ENCODE measurements at regions not wholly inside any gene's neighbourhood (a gene's known extent, or its start where the extent isn't known, plus 50 kb on each side); places are given as distances from the start of the nearest gene placed in this dataset.
"Not testable (repeated sequence)": the region's sequence is repeated elsewhere in the genome, so short reads cannot be mapped to it uniquely, and the experiment has no call there.

DNA sequence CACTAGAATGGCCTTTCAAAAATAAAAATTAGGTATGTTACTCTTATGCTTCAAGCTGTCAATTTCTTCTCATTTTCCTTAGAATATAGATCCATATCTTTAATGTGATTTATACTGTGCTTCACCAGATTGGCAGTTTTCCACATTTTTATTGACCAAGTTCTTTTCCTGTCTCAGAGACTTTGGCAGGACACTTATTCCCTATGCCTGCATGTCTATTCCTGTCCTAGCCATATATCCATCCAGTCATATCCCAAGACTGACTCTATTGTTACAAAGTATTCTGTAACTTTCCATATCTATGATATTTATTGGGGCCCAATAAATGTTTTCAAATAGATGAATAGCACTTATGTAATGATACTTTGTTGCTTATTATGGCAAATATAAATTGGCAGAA lies 450.7 kb downstream of the GASK1B start:
- H3K27me3 ChIP-seq (ENCODE audit: control insufficient read depth in 2 of 2, insufficient read depth in 2 of 2, low read length in 2 of 2), result no peaks in the 10 kb centered on the region
- no peak overlapping the region for H3K27ac ChIP-seq (ENCODE audit: low read depth in 2 of 2, low read length in 2 of 2)
- H3K4me3 ChIP-seq (ENCODE audit: low read length in 2 of 2), result no peak overlapping the region
- no peaks in the 10 kb centered on the region for H3K36me3 ChIP-seq (ENCODE audit: control insufficient read depth in 2 of 2, insufficient read depth in 2 of 2, low read length in 2 of 2)
- no peak overlapping the region for H3K9ac ChIP-seq (ENCODE audit: low read depth in 1 of 2, low read length in 2 of 2)
- no peaks in the 10 kb centered on the region for H3K4me1 ChIP-seq (ENCODE audit: control insufficient read depth in 2 of 2, insufficient read depth in 2 of 2, low read length in 2 of 2)
- H3K9me3 ChIP-seq (ENCODE audit: control insufficient read depth in 2 of 2, low read length in 2 of 2), result no peaks in the 10 kb centered on the region

DNA sequence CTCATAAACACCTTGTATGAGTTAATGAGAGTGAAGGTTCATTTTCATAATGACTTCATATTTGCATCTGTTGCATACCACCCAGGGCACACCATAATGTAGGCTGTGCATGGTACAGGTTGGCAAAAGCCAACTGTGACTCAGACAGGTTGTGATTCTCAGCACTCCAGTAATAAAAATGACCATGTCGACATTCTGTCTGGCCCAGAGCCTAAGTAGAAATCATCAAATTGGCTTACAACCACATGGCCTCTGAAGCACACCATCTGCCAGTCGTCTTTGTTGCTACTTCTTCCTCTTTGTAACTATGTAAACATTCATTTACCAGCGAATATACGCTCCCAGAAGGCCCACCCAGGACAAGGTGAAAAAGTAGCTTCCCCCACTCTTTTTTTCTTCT lies 459.5 kb downstream of the GASK1B start:
- H3K27me3 ChIP-seq (ENCODE audit: control insufficient read depth in 2 of 2, insufficient read depth in 2 of 2, low read length in 2 of 2), result no peaks in the 10 kb centered on the region
- H3K4me1 ChIP-seq (ENCODE audit: control insufficient read depth in 2 of 2, insufficient read depth in 2 of 2, low read length in 2 of 2), result no peaks in the 10 kb centered on the region
- no peak overlapping the region for H3K27ac ChIP-seq (ENCODE audit: low read depth in 2 of 2, low read length in 2 of 2)
- no peak overlapping the region for H3K4me3 ChIP-seq (ENCODE audit: low read length in 2 of 2)
- no peaks in the 10 kb centered on the region for H3K36me3 ChIP-seq (ENCODE audit: control insufficient read depth in 2 of 2, insufficient read depth in 2 of 2, low read length in 2 of 2)
- no peak overlapping the region for H3K9ac ChIP-seq (ENCODE audit: low read depth in 1 of 2, low read length in 2 of 2)
- no peaks in the 10 kb centered on the region for H3K9me3 ChIP-seq (ENCODE audit: control insufficient read depth in 2 of 2, low read length in 2 of 2)

GRCh38 chr4:157706155-157706554 lies 466.7 kb downstream of the GASK1B start:
- H3K4me3 ChIP-seq (ENCODE audit: low read length in 2 of 2), result no peak overlapping the region
- H3K36me3 ChIP-seq (ENCODE audit: control insufficient read depth in 2 of 2, insufficient read depth in 2 of 2, low read length in 2 of 2), result no peaks in the 10 kb centered on the region
- H3K27me3 ChIP-seq (ENCODE audit: control insufficient read depth in 2 of 2, insufficient read depth in 2 of 2, low read length in 2 of 2), result no peaks in the 10 kb centered on the region
- H3K9ac ChIP-seq (ENCODE audit: low read depth in 1 of 2, low read length in 2 of 2), result no peak overlapping the region
- no peak overlapping the region for H3K27ac ChIP-seq (ENCODE audit: low read depth in 2 of 2, low read length in 2 of 2)
- H3K4me1 ChIP-seq (ENCODE audit: control insufficient read depth in 2 of 2, insufficient read depth in 2 of 2, low read length in 2 of 2), result no peaks in the 10 kb centered on the region
- H3K9me3 ChIP-seq (ENCODE audit: control insufficient read depth in 2 of 2, low read length in 2 of 2), result no peaks in the 10 kb centered on the region

DNA sequence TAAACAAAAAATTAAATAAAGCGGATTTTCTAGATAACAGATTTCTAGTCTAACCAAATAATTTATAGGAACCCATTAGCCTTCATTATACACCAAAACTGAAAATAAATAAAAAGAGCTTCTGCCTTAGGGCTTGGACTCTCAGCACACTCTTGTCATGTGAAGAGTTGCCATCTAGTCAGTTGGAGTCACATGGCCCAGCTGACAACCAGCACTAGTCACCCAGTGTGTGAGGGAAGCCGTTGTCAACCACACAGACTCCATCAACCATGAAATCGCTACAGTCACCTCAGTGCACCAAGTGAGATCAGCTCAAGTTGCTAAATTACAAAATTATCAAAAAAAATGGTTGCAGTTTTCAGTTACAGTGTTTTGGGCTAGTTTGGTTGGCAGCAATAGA lies 470.0 kb downstream of the GASK1B start:
- Histone ChIP-seq H3K4me3 (ENCODE audit: low read length in 2 of 2) (no peak overlapping the region), H3K9me3 (ENCODE audit: control insufficient read depth in 2 of 2, low read length in 2 of 2) (no peaks in the 10 kb centered on the region), H3K4me1 (ENCODE audit: control insufficient read depth in 2 of 2, insufficient read depth in 2 of 2, low read length in 2 of 2) (no peaks in the 10 kb centered on the region), H3K27me3 (ENCODE audit: control insufficient read depth in 2 of 2, insufficient read depth in 2 of 2, low read length in 2 of 2) (no peaks in the 10 kb centered on the region), H3K36me3 (ENCODE audit: control insufficient read depth in 2 of 2, insufficient read depth in 2 of 2, low read length in 2 of 2) (no peaks in the 10 kb centered on the region), H3K9ac (ENCODE audit: low read depth in 1 of 2, low read length in 2 of 2) (no peak overlapping the region), H3K27ac (ENCODE audit: low read depth in 2 of 2, low read length in 2 of 2) (no peak overlapping the region)

DNA sequence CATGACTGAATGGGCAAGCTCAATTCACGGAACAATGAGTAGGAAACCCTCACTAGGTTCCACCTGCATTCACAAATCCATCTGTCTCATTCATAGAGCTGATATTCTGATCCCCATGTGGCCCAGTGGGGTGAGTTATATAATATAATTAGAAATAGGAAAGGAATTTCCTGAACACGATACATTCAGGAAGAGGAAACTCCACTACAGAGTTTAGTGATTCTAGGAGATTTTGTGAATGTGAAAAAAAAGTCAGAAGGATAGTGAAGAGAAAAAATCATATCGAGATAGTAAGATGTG lies 471.2 kb downstream of the GASK1B start:
- Histone ChIP-seq H3K27ac (ENCODE audit: low read depth in 2 of 2, low read length in 2 of 2) (no peak overlapping the region), H3K9ac (ENCODE audit: low read depth in 1 of 2, low read length in 2 of 2) (no peak overlapping the region), H3K4me3 (ENCODE audit: low read length in 2 of 2) (no peak overlapping the region), H3K9me3 (ENCODE audit: control insufficient read depth in 2 of 2, low read length in 2 of 2) (no peaks in the 10 kb centered on the region), H3K4me1 (ENCODE audit: control insufficient read depth in 2 of 2, insufficient read depth in 2 of 2, low read length in 2 of 2) (no peaks in the 10 kb centered on the region), H3K27me3 (ENCODE audit: control insufficient read depth in 2 of 2, insufficient read depth in 2 of 2, low read length in 2 of 2) (no peaks in the 10 kb centered on the region), H3K36me3 (ENCODE audit: control insufficient read depth in 2 of 2, insufficient read depth in 2 of 2, low read length in 2 of 2) (no peaks in the 10 kb centered on the region)

DNA sequence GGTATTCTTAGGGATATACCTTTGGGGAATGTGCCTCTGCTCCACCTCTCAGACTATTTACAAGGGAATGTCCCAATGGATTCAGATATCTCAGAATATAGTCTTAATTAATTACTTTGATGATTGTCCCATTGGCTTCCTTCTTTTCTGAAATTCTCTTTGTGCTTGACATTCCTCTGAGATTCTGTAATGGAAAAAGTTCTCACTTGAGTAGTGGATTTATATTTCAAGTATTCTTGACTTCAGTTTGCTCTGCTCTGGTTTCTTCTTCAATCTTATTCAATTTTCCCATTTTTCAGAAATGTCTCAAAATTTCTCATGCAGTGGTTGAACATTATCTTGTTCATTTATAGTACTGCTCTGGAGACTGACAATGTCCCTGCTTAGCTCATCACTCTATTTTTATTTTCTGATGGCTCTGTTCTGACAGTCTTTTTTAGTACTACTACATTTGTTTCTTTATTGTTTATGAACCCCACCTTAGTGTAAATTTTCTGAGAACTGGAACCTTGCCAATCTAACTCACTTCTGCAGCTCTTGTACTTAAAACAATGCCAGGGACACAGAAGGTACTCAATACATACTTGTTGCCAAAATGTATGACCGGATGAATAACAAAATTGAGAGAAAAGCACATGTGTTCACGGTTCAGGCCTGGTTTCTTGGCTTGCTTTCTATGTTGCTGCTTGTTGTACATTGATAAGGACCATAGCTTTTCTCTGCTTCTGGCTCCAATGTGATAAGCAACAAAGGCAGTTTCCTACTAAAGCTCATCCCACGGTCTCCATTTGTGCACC lies 471.7 kb downstream of the GASK1B start:
- Histone ChIP-seq H3K9ac (ENCODE audit: low read depth in 1 of 2, low read length in 2 of 2) (no peak overlapping the region), H3K4me1 (ENCODE audit: control insufficient read depth in 2 of 2, insufficient read depth in 2 of 2, low read length in 2 of 2) (no peaks in the 10 kb centered on the region), H3K27ac (ENCODE audit: low read depth in 2 of 2, low read length in 2 of 2) (no peak overlapping the region), H3K27me3 (ENCODE audit: control insufficient read depth in 2 of 2, insufficient read depth in 2 of 2, low read length in 2 of 2) (no peaks in the 10 kb centered on the region), H3K9me3 (ENCODE audit: control insufficient read depth in 2 of 2, low read length in 2 of 2) (no peaks in the 10 kb centered on the region), H3K36me3 (ENCODE audit: control insufficient read depth in 2 of 2, insufficient read depth in 2 of 2, low read length in 2 of 2) (no peaks in the 10 kb centered on the region), H3K4me3 (ENCODE audit: low read length in 2 of 2) (no peak overlapping the region)

DNA sequence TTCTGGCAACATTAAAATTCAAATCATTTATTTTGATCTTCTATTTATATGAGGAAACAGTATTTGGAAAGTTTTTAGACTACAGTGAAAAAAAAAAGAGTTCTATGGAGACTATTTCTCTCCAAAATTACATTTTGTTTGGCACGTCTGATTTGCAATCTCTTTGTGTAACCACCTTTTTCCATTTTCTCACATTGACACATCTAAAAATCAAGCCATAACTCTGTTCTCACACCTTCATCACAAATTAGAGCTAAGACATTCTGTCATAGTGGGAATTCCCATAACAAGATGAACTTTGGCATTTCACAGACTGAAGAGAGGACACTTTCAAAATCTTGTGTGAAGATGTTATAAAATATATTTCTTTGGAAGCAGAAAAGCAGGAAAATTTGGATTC lies 468.9 kb downstream of the GRIA2 start:
- no peaks in the 10 kb centered on the region for H3K36me3 ChIP-seq (ENCODE audit: control insufficient read depth in 2 of 2, insufficient read depth in 2 of 2, low read length in 2 of 2)

GRCh38 chr4:157687971-157688370 lies 467.4 kb downstream of the GRIA2 start:
- Histone ChIP-seq H3K9ac (ENCODE audit: low read depth in 1 of 2, low read length in 2 of 2) (no peak overlapping the region), H3K4me1 (ENCODE audit: control insufficient read depth in 2 of 2, insufficient read depth in 2 of 2, low read length in 2 of 2) (no peaks in the 10 kb centered on the region), H3K36me3 (ENCODE audit: control insufficient read depth in 2 of 2, insufficient read depth in 2 of 2, low read length in 2 of 2) (no peaks in the 10 kb centered on the region), H3K4me3 (ENCODE audit: low read length in 2 of 2) (no peak overlapping the region), H3K9me3 (ENCODE audit: control insufficient read depth in 2 of 2, low read length in 2 of 2) (no peaks in the 10 kb centered on the region), H3K27me3 (ENCODE audit: control insufficient read depth in 2 of 2, insufficient read depth in 2 of 2, low read length in 2 of 2) (no peaks in the 10 kb centered on the region), H3K27ac (ENCODE audit: low read depth in 2 of 2, low read length in 2 of 2) (no peak overlapping the region)

More for the DNA sequence above, 468.9 kb downstream of the GRIA2 start:
- Histone ChIP-seq H3K27ac (ENCODE audit: low read depth in 2 of 2, low read length in 2 of 2) (no peak overlapping the region), H3K4me1 (ENCODE audit: control insufficient read depth in 2 of 2, insufficient read depth in 2 of 2, low read length in 2 of 2) (no peaks in the 10 kb centered on the region), H3K9ac (ENCODE audit: low read depth in 1 of 2, low read length in 2 of 2) (no peak overlapping the region), H3K27me3 (ENCODE audit: control insufficient read depth in 2 of 2, insufficient read depth in 2 of 2, low read length in 2 of 2) (no peaks in the 10 kb centered on the region), H3K9me3 (ENCODE audit: control insufficient read depth in 2 of 2, low read length in 2 of 2) (no peaks in the 10 kb centered on the region), H3K4me3 (ENCODE audit: low read length in 2 of 2) (no peak overlapping the region)

DNA sequence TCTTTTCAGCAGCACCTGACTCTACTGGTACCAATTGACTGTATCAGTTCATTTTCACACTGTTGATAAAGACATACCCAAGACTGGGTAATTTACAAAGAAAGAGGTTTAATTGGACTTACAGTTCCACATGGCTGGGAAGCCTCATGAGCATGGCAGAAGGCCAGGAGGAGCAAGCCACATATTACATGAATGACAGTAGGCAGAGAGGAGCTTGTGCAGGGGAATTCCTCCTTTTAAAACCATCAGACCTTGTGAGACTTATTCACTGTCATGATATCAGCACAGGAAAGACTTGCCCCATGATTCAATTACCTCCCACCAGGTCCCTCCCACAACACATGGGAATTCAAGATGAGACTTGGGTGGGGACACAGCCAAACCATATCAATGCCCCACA lies 458.8 kb downstream of the GRIA2 start:
- not testable (repeated sequence) for H3K4me3 ChIP-seq (ENCODE audit: low read length in 2 of 2); H3K9ac ChIP-seq (ENCODE audit: low read depth in 1 of 2, low read length in 2 of 2); H3K9me3 ChIP-seq (ENCODE audit: control insufficient read depth in 2 of 2, low read length in 2 of 2); H3K27ac ChIP-seq (ENCODE audit: low read depth in 2 of 2, low read length in 2 of 2); H3K4me1 ChIP-seq (ENCODE audit: control insufficient read depth in 2 of 2, insufficient read depth in 2 of 2, low read length in 2 of 2); H3K27me3 ChIP-seq (ENCODE audit: control insufficient read depth in 2 of 2, insufficient read depth in 2 of 2, low read length in 2 of 2); H3K36me3 ChIP-seq (ENCODE audit: control insufficient read depth in 2 of 2, insufficient read depth in 2 of 2, low read length in 2 of 2)

DNA sequence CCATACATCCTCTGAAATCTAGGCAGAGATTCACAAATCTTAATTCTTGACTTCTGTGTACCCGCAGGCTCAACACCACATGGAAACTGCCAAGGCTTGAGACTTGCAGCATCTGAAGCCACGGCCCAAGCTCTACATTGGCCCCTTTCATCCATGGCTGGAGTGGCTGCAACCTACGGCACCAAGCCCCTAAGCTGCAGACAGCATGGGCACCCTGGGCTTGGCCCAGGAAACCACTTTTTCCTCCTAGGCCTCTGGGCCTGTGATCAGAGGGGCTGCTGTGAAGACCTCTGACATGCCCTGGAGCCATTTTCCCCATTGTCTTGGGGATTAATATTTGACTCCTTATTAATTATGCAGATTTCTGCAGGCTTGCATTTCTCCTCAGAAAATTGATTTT lies 457.9 kb downstream of the GRIA2 start:
- Histone ChIP-seq H3K4me3 (ENCODE audit: low read length in 2 of 2) (no peak overlapping the region), H3K27me3 (ENCODE audit: control insufficient read depth in 2 of 2, insufficient read depth in 2 of 2, low read length in 2 of 2) (no peaks in the 10 kb centered on the region), H3K4me1 (ENCODE audit: control insufficient read depth in 2 of 2, insufficient read depth in 2 of 2, low read length in 2 of 2) (no peaks in the 10 kb centered on the region), H3K9ac (ENCODE audit: low read depth in 1 of 2, low read length in 2 of 2) (no peak overlapping the region), H3K27ac (ENCODE audit: low read depth in 2 of 2, low read length in 2 of 2) (no peak overlapping the region), H3K36me3 (ENCODE audit: control insufficient read depth in 2 of 2, insufficient read depth in 2 of 2, low read length in 2 of 2) (no peaks in the 10 kb centered on the region), H3K9me3 (ENCODE audit: control insufficient read depth in 2 of 2, low read length in 2 of 2) (no peaks in the 10 kb centered on the region)

GRCh38 chr4:157674699-157675098 lies 454.2 kb downstream of the GRIA2 start:
- H3K27ac ChIP-seq (ENCODE audit: low read depth in 2 of 2, low read length in 2 of 2), result no peak overlapping the region
- no peaks in the 10 kb centered on the region for H3K9me3 ChIP-seq (ENCODE audit: control insufficient read depth in 2 of 2, low read length in 2 of 2)
- H3K27me3 ChIP-seq (ENCODE audit: control insufficient read depth in 2 of 2, insufficient read depth in 2 of 2, low read length in 2 of 2), result no peaks in the 10 kb centered on the region
- H3K36me3 ChIP-seq (ENCODE audit: control insufficient read depth in 2 of 2, insufficient read depth in 2 of 2, low read length in 2 of 2), result no peaks in the 10 kb centered on the region
- H3K9ac ChIP-seq (ENCODE audit: low read depth in 1 of 2, low read length in 2 of 2), result no peak overlapping the region
- H3K4me3 ChIP-seq (ENCODE audit: low read length in 2 of 2), result no peak overlapping the region
- no peaks in the 10 kb centered on the region for H3K4me1 ChIP-seq (ENCODE audit: control insufficient read depth in 2 of 2, insufficient read depth in 2 of 2, low read length in 2 of 2)

All from mucosa of rectum (tissue), 2 donors.